Epithelial cell of esophagus (primary cell): ENCODE measurements at regions not wholly inside any gene's neighbourhood (a gene's known extent, or its start where the extent isn't known, plus 50 kb on each side); places are given as distances from the start of the nearest gene placed in this dataset.
"Not testable (repeated sequence)": the region's sequence is repeated elsewhere in the genome, so short reads cannot be mapped to it uniquely, and the experiment has no call there.

Source experiments
- DNase-seq: peaks from one replicate; pipeline ENCODE4 v3.0.0; 2010; ENCODE audit warnings: low read depth
- H3K4me3 ChIP-seq: 2 replicates; pipeline ENCODE4 v1.5.1; 2011; ENCODE audit warnings: mild to moderate bottlenecking, low read length, control low read depth
- TF ChIP-seq, protein P1 (sequence below): IDR thresholded peaks from 2 replicates; pipeline ENCODE4 v1.5.1; 2011; ENCODE audit warnings: low read depth, mild to moderate bottlenecking, low read length, control low read depth, inconsistent platforms; ENCODE audit not compliant: insufficient read depth; ENCODE audit errors: missing control alignments

- H3K4me3 ChIP-seq, DNase-seq: not testable (repeated sequence)
These were observed 86.9 kb upstream of the FZD7 start for GRCh38 chr2:201946746-201947145.

DNA sequence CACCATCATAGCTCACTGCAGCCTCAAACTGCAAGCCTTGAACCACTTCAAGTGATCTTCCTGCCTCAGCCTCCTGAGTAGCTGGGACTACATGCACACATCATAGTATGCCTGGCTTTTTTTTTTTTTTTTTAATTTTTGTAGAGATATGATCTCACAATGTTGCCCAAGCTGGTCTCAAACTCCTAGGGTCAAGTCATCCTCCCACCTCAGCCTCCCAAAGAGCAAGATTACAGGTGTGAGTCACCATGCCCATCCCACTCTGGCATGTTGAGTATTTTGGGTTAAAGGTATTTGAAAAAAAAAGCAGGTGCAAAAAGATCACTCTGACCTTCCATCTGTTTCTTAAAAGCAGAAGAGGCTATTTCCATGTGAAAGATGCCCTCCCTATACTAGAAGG lies 86.4 kb upstream of the FZD7 start:
- TF ChIP-seq, protein P1, sequence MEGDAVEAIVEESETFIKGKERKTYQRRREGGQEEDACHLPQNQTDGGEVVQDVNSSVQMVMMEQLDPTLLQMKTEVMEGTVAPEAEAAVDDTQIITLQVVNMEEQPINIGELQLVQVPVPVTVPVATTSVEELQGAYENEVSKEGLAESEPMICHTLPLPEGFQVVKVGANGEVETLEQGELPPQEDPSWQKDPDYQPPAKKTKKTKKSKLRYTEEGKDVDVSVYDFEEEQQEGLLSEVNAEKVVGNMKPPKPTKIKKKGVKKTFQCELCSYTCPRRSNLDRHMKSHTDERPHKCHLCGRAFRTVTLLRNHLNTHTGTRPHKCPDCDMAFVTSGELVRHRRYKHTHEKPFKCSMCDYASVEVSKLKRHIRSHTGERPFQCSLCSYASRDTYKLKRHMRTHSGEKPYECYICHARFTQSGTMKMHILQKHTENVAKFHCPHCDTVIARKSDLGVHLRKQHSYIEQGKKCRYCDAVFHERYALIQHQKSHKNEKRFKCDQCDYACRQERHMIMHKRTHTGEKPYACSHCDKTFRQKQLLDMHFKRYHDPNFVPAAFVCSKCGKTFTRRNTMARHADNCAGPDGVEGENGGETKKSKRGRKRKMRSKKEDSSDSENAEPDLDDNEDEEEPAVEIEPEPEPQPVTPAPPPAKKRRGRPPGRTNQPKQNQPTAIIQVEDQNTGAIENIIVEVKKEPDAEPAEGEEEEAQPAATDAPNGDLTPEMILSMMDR: no peak
- DNase-seq: no peak
- H3K4me3 ChIP-seq: no peak overlapping the region

DNA sequence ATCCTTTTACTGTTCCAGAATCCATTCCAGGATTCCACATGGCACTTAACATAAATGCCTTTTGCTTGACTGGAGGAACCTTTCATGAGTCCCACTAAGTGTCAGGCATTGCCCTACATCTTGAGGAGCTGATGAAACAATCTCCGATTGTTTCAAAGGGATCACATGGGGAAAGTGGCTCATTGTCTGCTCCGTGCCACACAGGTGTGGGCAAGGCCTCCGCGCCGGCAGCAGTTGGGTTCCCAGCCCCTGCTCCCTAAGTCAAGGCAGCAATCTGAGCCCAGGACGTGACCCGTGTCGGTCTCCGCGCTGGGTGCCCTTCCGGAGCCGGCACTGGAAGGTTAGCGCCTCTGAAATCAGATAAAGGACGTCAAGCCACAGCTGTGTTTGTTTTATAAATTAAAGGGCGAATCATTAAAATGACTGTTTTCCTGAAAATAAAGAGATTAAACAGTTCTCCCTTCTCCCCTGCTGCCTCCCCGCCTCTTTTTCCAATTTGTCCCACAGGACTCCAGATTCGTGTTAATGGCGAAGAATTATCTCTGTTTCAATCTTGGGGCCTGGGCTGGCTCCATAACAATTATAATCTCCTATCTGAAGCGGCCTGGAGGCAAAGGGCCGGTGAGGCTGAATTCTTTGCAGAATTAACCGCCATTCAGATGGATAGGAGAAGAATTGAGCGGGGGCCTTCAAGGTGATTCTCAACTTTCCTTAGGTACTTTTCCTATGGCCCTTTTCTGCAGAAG lies 84.3 kb upstream of the FZD7 start:
- TF ChIP-seq, protein P1: no peak
- no peak overlapping the region for H3K4me3 ChIP-seq
- DNase-seq: no peak

DNA sequence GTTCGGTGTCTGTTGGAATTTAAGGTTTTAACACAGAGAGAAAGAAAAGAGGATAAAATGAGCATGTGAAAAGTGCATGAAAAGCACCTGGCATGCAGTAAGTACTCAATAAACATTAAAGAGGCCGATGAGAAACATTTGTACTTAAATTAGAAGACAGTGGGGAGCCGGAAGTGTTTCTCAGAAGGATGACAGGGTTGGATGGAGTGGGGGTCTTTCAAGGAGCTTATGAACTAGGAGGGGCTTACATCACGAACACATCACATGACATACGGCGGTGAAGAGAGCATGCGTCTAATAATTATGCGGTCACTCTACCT lies 83.8 kb upstream of the FZD7 start:
- DNase-seq: no peak
- H3K4me3 ChIP-seq: no peak overlapping the region
- TF ChIP-seq, protein P1: no peak

DNA sequence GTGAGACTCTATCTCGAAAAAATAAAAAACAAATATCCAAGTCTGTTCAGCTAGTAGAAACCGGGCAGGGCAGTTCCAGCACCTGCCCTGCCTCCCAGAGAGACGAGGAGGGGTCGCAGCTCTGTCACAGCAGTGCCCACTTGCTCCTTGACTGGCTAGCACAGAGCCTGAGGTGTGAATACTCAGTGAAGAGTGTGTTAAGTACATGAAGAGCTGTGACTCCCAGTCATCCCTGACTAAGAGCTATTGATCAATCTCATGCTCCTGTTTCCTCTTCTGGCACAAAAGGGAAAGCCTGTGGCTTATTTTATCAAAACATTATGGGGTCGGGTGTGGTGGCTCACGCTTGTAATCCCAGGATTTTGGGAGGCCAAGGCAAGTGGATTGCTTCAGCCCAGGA lies 83.0 kb upstream of the FZD7 start:
- TF ChIP-seq, protein P1: no peak
- no peak overlapping the region for H3K4me3 ChIP-seq
- DNase-seq: peak; percentile 77

GRCh38 chr2:201952187-201952586 lies 81.5 kb upstream of the FZD7 start:
- H3K4me3 ChIP-seq: no peak overlapping the region
- DNase-seq: no peak
- TF ChIP-seq, protein P1: no peak

DNA sequence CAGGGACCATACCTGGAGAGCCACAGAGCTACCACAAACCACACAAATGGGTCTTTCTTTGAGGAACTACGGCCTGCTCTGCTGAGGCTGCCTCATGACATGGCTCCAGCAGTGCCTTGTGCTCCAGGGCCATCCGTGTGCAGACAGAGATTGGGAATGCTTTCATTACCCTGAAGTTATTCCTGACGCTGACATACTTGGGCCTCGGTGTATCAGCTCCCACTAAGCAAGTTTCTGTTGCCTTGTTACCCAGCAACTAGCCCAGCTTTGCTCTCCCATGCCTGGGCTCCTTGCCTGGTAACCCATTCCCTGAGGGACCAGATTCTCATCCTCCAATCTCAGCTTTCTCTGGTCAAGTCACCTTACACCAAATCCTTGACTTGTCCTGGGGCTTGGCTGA lies 80.3 kb upstream of the FZD7 start:
- H3K4me3 ChIP-seq: no peak overlapping the region
- TF ChIP-seq, protein P1: no peak
- no peak for DNase-seq
